ENCODE measurements at regions not wholly inside any gene's neighbourhood (a gene's known extent, or its start where the extent isn't known, plus 50 kb on each side); places are given as distances from the start of the nearest gene placed in this dataset.
"Not testable (repeated sequence)": the region's sequence is repeated elsewhere in the genome, so short reads cannot be mapped to it uniquely, and the experiment has no call there.

DNA sequence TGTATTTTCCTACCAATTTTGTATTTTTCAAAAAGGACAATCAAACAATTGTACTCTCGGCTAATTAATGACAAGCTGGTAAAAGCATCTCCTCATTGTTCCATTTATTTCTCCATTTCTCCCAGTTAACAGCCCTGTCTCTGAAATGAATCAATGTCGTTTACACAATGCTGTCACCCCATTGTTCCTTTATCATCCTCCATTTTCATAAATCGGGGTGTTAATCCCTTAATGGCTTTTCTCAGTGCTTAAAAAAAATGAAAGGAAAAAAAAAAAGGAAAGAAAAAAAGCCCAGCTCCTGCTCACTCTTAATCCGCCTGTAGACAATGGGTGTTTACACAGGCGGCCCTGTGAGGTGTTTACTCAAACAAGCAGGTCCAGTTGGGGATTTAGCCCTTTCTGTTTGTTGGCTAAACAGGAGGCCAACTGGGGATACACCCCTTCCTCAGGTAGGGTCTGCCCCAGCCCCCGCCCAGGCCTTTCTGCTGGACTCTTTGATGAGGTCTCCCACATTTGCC, 86.8 kb upstream of the SALL1 start:
- DNase-seq (ENCODE audit: low read depth, low spot score): no peak
- in situ Hi-C loops (cut with HindIII; ENCODE audit: low pct_unique_long_range_greater_than_20kb, low sequenced_read_pairs): no loop called here

DNA sequence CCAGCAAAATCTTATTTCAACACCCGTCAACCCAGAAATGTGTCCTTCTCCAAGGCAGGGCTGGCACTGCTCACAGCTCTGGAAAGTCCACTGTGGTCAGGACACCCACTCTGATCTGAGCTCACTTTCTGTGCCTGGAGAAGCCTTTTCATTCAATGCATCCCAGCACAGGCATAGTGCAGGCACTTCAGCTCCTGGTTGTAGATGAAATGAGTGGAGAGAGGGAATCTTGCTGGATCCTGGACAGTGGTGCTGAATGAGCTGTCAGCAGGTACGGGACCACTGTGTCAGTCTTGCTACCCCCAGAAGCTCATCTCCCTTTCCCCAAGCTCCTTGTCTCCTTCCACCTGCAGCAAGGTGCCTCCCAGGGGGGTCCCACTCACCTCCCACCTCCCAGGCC, 86.1 kb upstream of the SALL1 start:
- DNase-seq (ENCODE audit: low read depth, low spot score): no peak

DNA sequence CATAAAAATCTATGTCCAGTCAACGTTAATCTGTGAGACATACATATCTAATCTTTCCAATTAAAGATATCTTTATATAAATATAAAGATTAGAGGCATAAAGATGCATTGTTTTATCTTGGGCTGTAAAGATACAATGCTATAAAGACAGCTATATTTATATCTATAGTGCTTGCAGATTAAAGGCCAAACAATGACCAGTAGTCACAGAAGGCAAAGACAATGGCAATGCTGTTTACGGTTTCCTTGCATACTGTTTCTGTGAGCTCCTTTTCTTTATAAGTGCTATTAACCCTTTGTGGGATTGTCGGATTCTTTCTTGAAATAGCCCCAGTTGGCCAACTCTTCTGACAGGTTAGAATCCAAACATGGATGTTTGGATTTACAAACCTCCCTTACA, 85.5 kb upstream of the SALL1 start:
- in situ Hi-C loops (cut with HindIII; ENCODE audit: low pct_unique_long_range_greater_than_20kb, low sequenced_read_pairs): no loop called here
- no peak for DNase-seq (ENCODE audit: low read depth, low spot score)

More for the DNA sequence above, 86.1 kb upstream of the SALL1 start:
- in situ Hi-C loops (cut with HindIII; ENCODE audit: low pct_unique_long_range_greater_than_20kb, low sequenced_read_pairs): no loop called here

DNA sequence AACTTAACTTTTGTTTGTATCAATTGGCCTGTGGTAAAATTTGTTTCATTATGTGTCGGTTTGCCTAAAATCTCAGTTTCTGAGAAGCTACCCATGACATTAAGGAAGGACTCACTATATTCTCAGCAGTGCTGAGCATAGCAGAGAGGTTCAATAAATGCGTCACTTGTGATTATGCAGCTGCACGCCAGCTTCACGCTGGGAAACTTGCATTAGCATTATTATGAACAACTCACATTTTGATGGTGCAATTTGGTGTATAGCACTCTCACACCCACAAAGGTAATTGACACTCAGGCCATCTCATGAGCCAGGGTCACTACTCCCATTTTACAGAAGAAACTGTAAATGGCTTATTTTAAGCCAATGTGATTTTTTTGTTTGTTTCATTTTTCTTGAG, 80.6 kb upstream of the SALL1 start:
- no peak for DNase-seq (ENCODE audit: low read depth, low spot score)
- in situ Hi-C loops (cut with HindIII; ENCODE audit: low pct_unique_long_range_greater_than_20kb, low sequenced_read_pairs): no loop called here

DNA sequence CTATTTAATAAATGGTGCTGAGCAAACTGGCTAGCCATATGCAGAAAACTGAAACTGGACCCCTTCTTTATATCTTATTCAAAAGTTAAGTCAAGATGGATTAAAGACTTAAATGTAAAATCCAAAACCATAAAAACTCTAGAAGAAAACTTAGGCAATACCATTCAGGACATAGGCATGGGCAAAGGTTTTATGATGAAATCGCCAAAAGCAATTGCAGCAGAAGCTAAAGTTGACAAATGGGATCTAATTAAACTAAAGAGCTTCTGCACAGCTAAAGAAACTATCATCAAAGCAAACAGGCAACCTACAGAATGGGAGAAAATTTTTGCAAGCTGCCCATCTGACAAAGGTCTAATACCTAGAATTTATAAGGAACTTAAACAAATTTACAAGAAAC, 79.0 kb upstream of the SALL1 start:
- in situ Hi-C loops (cut with HindIII; ENCODE audit: low pct_unique_long_range_greater_than_20kb, low sequenced_read_pairs); DNase-seq (ENCODE audit: low read depth, low spot score): not testable (repeated sequence)

DNA sequence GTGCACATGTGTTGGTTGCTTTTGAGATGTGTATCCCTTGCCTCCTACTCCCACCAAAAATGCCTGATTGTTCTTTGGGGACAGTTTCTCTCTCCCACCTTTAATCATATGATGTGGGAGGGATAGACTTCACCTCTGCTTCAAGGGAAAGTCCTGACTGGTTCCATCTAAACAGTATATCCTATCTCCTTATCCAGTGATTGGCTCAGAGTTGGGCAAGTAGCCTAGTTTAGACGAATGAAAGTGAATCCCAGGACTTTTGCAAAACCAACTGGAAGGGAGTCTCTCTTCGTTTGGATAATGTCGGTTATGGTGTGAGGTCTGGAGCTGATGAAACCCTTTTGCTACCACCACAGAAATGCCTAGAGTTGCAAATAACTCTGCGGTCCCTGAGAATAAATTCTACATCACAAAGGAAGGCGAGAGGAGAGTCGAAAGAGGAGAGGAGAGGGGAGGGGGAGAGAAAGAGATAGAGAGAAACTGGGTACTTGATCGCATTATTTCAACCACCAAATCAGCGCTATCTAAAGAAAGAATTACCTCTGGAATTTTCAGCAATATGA, 77.1 kb upstream of the SALL1 start:
- in situ Hi-C loops (cut with HindIII; ENCODE audit: low pct_unique_long_range_greater_than_20kb, low sequenced_read_pairs): no loop called here
- no peak for DNase-seq (ENCODE audit: low read depth, low spot score)

DNA sequence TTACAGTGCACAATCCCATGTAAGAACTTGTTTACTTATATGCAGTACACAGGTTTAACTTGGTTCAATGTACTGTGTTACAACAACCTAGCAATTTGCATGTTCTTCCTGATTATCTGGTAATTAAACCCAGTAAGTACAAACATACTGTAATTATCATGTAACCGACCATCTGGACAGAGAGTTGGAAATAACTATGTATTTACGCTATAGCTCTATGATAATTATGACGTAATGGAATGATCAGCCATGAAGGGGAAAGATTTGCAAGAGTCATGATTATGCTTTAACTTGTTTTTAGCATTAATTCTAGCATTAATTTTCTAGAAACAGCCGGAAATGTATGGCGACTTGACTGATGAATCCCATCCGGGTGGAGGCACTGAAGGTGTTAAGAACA, 74.8 kb upstream of the SALL1 start:
- in situ Hi-C loops (cut with HindIII; ENCODE audit: low pct_unique_long_range_greater_than_20kb, low sequenced_read_pairs): no loop called here
- DNase-seq (ENCODE audit: low read depth, low spot score): no peak

DNA sequence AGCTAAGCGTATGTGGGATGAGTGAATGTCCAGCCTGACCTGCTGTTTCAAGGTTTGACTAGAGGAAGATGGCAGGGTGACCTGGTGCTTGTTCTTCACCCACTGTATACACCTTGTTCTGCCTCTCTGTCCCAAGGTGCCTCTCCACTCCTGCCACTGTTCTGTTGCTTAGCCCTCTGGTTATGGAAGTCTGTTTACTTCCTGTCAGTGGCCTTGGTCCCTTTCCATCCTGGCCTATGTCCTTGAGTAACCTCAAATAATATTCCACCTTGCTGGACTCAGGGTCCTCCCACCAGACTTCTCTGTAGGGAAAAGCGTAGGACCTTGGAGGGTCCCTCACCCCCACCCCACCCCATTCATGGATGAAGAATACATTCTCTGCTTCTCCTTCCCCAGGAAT, 73.2 kb upstream of the SALL1 start:
- DNase-seq (ENCODE audit: low read depth, low spot score): no peak
- in situ Hi-C loops (cut with HindIII; ENCODE audit: low pct_unique_long_range_greater_than_20kb, low sequenced_read_pairs): no loop called here

DNA sequence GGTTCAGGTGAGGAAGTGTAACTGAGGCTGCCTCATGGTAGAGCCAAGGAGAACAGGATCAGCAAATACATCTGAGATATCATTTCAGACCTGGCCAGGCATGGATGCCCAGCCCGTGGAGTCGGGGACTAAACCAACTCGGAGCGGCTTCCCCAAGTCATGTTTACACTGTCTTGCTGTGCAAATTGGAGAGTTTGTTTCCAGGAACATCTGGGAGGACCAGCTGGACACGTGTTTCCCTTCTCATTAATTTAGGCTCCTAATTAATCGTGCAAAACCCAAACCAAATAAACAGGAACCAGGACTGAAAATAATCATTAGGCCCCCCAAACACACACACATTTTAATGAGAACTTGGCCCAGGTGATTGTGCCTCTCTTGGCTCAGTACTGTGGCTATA, 70.9 kb upstream of the SALL1 start:
- in situ Hi-C loops (cut with HindIII; ENCODE audit: low pct_unique_long_range_greater_than_20kb, low sequenced_read_pairs): no loop called here
- no peak for DNase-seq (ENCODE audit: low read depth, low spot score)

DNA sequence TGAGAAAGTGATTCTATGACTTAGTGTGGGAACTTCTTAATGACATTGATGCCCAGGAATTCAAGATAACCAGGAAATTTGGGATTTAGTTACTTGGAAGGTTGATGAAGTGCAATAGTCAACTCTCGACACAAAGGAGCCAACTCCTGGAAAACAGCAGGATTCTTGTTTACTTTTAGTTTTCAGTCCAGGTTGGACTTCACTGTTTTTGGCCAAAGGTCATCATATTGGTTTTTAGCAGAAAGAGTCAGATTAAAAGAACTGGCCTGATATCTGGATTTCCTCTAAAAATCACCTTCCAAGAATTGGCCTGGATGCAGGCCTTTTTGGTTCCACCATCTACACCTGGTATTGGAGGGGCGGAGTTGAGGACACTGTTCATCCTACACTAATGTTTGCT, 60.1 kb upstream of the SALL1 start:
- DNase-seq (ENCODE audit: low read depth, low spot score): no peak
- in situ Hi-C loops (cut with HindIII; ENCODE audit: low pct_unique_long_range_greater_than_20kb, low sequenced_read_pairs): no loop called here

DNA sequence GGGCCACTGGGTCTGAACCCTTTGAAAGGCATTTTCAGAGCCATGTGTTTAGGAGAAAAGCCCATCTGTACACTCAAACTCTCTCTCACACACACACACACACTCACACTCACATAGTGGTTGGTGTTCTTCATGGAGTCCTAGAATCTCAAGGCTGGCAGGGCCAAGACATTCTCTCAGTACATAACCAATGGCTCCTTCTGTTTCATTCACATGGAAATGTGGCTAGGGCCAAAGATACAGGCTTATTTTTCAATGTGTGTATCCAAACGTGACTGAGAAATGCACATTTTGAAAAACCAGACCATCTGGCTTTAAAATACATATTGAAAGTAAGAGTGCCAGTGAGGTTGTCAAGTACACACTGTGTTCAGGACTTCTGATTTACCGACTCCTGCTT, 59.0 kb upstream of the SALL1 start:
- no peak for DNase-seq (ENCODE audit: low read depth, low spot score)
- in situ Hi-C loops (cut with HindIII; ENCODE audit: low pct_unique_long_range_greater_than_20kb, low sequenced_read_pairs): no loop called here

DNA sequence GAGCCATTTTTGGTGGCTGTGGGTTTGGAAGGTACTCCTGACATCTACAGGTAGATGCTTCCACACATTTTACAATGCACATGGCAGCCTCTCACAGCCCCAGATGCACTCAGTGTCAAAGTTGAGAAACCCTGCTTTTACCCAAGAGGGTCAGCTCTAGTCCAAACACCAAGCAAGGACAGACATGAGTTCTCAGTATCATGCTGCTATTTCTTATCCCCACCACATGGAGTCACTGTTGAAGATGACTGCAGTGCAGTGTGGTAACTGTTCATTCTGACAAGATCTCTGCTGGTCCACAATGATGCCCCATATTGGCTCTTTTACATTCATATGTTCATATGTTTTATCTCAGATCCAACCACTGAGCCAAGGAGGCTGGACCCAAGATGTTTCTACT, 50.5 kb upstream of the SALL1 start:
- in situ Hi-C loops (cut with HindIII; ENCODE audit: low pct_unique_long_range_greater_than_20kb, low sequenced_read_pairs): no loop called here
- no peak for DNase-seq (ENCODE audit: low read depth, low spot score)

Small RNAs in the stretch of these regions (small RNA-seq; reads per million reads assigned to genes)
- gene AC137527.1: 0 reads per million in 2 experiments
